HG03565 (cell line): ENCODE measurements at regions not wholly inside any gene's neighbourhood (a gene's known extent, or its start where the extent isn't known, plus 50 kb on each side); places are given as distances from the start of the nearest gene placed in this dataset.
A peak's percentile ranks its signal among the peaks of the same experiment; 100 is the strongest.
"Not testable (repeated sequence)": the region's sequence is repeated elsewhere in the genome, so short reads cannot be mapped to it uniquely, and the experiment has no call there.

ENCODE experiments used
- ATAC-seq: cut with Tn5 transposase; IDR thresholded peaks from one replicate; pipeline ENCODE4 v1.9.1; 2021; ENCODE audit warnings: mild to moderate bottlenecking, moderate library complexity; ENCODE audit not compliant: unreplicated experiment

DNA sequence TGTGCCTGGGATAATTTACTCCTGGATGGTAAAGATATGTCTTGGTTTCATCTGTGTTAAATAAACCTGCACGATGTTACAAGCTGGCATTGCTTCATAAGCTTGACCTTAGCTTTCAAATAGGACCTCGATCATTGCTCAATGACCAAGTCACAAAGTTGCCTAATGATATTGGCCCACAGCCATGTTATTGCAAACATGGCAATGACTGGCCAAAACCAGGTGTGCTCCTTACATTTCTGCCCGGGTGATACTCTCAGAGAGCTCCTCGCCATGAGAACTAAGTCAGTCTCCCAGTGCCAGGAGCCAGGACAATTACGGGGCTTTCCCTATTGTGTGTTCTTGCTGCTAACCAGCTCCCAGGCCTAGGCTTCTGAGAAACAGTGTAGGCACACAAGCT, 72.5 kb upstream of the CYP1B1 start:
- ATAC-seq: no peak

DNA sequence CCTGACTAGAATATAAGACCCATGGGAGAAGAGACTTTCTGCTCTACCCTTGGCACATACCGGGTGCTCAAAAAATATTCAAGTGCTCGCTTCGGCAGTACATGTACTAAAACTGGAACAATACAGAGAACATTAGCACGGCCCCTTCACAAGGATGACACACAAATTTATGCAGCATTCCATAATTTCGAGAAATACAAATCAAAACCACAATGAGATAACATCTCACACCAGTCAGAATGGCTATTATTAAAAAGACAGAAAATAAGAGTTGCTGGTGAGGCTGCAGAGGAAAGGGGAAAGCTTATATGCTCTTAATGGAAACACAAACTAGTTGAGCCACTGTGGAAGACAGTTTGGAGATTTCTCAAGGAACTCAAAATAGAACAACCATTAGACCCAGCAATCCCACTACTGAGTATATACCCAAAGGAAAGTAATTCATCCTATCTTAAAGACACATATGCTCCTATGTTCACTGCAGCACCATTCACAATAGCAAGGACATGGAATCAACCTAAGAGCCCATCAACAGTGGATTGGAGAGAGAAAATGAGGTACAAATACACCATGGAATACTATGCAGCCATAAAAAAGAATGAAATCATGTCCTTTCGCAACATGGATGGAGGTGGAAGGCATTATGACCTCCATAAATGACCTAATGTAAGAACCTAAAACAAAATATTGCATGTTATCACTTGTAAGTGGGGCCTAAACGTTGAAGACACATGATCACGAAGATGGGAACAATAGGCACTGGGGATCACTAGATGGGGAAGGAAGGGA, 71.6 kb upstream of the CYP1B1 start:
- ATAC-seq: no peak

DNA sequence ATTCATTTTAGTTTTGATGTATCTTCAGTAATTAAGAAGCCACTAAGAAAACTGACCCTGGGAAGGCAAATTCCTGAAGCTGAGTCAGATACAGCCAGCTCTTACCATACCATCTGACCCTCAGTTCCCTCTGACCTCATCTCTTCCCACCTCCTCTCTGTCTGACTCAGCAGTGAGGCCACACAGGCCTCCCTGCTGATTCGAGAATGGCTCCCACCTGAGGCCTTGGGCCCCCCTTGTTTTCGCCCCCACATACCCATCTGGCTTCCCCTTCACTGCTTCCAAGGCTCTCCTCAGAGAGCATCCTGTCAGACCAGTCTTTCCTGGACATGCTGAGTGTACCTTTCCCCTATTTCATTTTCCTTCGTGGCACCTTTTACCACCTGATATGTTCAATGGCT, 71.0 kb upstream of the CYP1B1 start:
- peak; percentile 85 for ATAC-seq

DNA sequence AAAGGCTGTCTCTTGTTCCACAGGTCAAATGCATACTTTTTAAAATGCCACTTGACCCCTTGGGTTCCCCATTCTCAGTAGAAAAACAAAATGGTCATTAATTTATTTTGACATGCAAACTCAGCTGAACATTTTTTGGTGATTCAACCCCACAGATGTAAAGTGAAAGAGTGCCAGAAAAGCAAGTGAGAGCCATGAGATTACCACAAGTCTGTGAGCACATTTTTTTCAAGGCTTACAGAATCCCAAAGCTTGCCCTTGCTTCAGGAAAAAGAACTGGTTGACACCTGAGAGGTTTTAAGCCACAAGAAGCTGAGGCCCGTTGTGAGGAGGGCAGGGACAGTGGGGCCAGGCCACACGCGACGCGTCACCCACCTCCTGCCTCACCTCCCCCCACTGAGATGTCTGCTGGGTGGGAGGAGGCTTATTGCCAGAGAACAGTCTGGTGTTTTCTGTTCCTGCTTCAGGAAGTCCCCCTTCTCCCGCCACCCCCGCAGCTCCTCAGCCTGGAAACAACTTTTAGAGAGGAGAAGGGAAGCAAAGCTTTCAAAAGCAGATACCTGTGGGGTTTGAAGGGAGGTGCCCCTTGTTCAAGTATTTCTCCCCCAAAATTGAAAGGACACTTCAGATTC, 70.4 kb upstream of the CYP1B1 start:
- ATAC-seq: peak; percentile 44

DNA sequence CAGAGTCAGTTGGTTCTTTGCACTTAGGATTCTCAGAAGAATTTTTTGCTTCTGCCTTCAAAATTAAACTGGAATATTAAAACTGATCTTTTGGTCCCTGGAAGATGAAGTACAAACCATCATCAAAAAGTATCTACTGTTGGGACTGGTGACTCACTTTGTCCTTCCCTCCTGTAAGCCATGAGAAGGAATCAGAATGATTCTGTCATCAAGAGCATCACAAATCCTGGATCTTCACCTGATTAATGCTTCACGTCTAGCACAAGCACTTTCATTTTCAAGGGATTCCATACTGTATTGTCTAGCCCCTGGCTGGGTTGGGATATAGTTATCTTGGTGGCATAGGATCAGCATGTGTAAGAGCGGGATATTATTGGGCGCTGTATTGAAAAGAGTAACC, 69.3 kb upstream of the CYP1B1 start:
- ATAC-seq: no peak

DNA sequence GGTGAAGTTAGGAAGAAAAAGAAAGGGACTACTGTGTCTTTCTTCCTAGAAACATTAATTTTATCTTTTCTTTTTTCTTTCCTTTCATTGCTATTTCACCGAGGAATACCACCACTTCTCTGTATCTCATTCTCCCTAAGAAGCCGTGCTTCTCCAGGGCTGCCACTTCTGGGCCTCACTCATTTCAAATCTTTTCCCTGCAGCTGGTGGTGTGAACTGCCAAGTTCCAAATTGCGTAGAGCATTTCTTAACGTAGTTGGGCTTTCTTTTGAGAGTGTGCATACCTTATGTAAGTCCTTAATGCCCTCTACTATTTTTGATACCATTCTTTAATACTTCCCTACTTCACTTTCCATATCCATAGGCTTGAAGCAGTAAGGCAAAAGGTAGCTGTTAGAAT, 66.7 kb upstream of the CYP1B1 start:
- ATAC-seq: no peak

DNA sequence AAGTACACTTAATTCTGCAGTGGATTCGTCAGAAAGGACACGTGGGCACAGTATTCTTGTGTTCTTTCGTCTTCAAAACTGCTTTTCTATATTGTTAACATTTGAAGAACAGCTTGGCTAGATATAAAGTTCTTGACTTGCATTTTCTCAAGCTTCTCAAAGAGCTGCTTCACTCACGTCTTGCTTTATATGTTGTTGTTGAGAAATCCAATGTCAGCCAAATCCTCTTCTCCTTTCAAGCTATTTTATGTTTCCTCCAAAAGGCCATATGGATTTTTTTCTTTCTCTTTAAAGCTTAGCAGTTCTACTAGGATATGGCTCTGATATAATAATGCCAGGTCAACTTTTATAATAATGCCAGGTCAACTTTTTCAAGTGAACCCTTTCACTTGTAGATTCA, 65.5 kb upstream of the CYP1B1 start:
- ATAC-seq: no peak

DNA sequence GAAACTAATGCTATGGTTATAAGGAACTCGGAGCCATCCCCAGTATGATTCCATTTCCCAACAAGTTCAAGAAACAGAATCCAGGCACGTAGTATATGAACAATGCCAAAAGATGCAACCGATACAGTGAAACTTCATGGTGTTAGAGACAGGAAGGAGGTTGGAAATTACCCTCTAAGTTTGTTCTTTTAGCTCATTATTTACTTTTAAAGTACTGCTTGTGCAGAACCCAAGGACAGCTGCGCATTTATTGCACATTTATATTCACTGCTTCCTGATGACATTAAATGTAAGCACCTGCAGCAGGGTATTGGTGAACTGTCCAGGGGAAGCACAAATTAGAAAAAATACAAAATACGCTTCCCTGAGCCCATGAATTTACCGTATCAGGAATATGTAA, 63.0 kb upstream of the CYP1B1 start:
- no peak for ATAC-seq

DNA sequence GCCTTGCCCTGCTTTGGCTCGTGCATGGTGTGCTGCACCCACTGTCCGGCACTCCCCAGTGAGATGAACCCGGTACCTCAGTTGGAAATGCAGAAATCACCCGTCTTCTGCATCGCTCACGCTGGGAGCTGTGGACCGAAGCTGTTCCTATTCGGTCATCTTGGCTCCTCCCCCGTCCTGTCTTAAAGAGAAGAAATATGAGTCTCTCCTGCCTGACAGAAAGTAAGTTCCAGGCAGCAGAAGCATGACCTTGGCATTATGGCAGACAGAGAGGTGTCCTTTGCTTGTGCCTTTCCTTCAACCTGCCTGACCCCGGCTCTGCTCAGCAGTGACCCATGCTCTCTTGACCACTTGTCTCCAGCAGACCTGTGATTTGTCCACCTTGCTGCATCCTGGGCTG, 62.5 kb upstream of the CYP1B1 start:
- ATAC-seq: no peak

DNA sequence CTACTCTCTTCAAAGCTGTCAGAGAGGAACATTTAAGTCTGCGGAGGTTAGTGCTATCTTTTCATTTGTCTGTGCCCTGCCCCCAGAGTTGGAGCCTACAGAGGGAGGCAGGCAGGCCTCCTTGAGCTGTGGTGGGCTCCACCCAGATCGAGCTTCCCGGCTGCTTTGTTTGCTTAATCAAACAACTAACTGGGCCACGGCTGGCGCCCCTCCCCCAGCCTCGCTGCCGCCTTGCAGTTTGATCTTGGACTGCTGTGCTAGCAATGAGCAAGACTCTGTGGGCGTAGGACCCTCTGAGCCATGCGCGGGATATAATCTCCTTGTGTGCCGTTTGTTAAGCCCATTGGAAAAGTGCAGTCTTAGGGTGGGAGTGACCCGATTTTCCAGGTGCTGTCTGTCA, 62.0 kb upstream of the CYP1B1 start:
- ATAC-seq: not testable (repeated sequence)

DNA sequence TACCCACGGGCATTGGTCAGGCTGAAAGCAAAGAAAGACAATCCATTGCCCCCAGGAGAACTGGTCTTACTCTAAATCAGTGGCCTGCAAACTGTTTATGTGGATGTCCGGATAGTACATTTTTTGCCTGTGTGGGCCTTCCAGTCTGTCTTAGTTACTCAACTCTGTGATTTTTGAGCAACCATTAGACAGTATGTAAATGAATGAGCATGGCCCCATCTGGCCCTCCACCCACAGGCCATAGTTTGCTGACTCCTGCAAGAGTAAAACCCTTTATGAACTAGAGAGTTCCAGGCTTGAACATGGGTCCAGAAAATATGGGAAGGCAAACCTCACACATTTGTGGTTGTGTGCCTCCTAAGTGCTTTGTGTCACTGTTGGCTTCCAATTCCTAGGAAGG, 55.7 kb upstream of the CYP1B1 start:
- no peak for ATAC-seq

DNA sequence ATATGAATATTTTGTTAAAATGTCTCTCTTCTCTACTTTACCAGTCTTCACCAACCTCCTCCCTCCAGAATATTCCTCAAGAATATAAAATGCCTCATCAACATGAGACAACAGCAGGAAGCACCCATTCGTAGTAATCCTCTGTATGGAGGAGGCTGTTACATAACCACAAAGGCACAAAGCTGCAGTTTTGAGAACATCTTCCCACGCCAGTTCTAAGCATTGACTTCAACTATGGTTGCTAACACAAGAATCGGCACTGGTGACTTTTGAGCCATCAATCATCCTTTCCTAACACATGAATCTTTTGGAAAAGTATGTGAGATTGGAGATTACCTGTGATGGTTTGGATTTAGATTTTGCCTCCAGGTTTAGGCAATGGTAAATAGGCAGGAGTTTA, 54.9 kb upstream of the CYP1B1 start:
- ATAC-seq: no peak

DNA sequence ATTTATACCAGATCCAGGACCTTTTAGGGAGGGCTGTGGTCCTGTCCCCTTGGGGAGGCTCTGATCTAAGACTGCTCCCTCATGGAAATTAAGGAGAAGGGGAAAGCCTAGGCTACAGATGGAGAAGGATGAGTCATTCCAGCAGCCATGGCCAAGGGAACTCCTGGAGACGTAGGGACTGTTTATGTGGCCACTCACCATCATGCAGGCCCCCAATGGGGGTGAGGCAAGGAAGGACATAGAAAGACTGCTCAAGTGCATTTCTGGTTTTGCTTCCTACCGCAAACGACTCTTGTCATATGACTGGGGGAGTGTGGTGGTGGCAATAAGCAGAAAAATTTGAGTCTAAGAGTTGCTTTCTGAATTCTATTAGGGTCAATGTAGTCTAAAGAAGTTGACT, 54.0 kb upstream of the CYP1B1 start:
- ATAC-seq: no peak

DNA sequence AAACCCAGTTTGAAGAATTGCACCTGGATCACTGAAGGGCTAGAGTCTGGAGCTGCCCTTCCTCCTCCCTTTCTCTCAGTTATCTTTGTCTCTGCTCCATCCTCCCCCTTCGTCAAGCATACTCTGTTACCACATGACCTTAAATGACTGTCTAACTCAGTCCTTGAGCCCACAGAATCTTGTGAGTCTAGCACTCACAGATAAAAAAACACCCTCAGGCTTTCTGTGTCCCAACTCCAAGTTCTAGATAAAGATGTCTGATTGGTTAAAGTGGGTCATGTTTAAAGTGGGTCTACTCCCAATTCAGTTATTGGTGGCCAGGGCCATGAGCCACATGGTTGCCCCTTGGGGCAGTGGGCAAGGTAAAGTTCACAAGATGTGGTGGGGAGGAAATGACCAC, 53.5 kb upstream of the CYP1B1 start:
- no peak for ATAC-seq

DNA sequence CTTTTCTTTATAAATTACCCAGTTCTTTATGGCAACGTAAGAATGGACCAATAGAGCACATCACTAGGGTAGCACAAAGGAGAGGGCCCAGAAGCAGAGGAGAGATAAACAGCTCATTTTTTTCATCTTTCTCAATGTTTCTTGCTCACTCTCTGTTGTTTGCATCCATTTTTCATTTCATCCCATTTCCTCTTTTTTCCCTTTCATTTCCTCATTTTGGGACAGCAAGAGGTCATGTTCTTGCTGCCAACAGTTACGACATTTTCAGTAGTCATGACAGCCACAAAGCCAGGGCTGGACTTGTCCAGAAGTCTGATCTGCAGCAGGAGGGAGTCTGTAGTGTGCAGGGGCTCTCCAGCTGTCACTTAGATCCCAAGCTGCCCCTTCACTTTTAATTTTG, 52.7 kb upstream of the CYP1B1 start:
- ATAC-seq: peak; percentile 66

DNA sequence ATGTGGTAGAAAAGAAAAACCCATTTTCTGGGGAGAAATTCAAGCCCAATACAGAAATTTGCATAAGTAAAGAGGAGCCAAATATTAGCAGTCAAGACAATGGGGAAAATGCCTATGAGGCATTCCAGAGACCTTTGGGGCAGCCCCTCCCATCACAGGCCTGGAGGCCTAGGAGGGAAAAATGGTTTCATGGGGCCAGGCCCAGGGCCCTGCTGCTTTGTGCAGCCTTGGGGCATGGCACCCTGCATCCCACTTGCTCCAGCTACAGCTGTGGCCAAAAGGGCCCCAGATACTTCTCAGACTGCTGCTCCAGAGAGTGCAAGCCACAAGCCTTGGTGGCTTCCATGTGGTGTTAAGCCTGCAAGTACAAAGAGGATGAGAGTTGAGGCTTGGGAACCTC, 51.3 kb upstream of the CYP1B1 start:
- ATAC-seq: no peak

DNA sequence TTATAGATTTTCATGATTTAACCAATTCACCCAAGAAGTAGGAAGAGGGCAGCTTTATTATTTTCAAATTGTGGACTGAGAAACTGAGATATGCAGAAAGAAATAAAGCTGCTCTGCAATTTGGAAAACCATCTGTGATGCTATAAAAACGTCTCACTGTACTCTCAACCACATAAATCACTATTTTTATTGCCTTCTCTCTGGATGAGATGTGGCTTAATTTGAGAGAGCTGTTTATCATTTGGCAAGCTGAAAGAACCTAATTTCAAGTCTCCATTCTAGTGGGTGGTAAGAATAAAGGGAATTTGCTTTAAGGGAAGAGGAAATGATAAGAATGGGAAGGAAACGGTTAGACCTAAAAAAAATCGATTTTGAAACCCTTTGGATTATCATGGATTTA, 49.9 kb upstream of the CYP1B1 start:
- no peak for ATAC-seq
